GM12873 (cell line): ENCODE measurements at regions not wholly inside any gene's neighbourhood (a gene's known extent, or its start where the extent isn't known, plus 50 kb on each side); places are given as distances from the start of the nearest gene placed in this dataset.

ENCODE experiments used
- TF ChIP-seq, protein P1 (sequence below): IDR thresholded peaks from 2 replicates; pipeline ENCODE4 v1.5.1; 2012; ENCODE audit warnings: low read depth, mild to moderate bottlenecking, moderate library complexity, low read length, control low read depth; ENCODE audit not compliant: insufficient read depth; ENCODE audit errors: missing control alignments

DNA sequence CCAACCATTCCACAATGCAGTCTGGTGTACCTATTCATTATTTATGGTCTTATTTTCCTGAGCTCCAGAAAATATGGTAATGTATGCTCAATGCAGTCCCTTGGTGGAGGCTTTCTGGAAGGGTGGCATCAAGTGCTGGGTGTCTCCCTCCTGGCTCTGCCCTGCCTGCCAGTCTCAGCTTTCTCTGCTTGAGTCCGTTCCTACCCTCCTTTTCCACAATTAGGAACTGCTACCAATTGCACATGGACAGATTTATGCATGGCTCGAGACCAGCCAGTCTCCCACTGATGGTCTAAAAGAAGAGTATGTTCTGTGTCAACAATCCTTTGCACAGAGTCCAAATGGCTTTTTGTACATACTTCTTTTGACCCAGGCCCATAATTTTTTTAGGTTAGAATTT is 189.8 kb downstream of the TLE1 start:
- TF ChIP-seq, protein P1, sequence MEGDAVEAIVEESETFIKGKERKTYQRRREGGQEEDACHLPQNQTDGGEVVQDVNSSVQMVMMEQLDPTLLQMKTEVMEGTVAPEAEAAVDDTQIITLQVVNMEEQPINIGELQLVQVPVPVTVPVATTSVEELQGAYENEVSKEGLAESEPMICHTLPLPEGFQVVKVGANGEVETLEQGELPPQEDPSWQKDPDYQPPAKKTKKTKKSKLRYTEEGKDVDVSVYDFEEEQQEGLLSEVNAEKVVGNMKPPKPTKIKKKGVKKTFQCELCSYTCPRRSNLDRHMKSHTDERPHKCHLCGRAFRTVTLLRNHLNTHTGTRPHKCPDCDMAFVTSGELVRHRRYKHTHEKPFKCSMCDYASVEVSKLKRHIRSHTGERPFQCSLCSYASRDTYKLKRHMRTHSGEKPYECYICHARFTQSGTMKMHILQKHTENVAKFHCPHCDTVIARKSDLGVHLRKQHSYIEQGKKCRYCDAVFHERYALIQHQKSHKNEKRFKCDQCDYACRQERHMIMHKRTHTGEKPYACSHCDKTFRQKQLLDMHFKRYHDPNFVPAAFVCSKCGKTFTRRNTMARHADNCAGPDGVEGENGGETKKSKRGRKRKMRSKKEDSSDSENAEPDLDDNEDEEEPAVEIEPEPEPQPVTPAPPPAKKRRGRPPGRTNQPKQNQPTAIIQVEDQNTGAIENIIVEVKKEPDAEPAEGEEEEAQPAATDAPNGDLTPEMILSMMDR: no peak

DNA sequence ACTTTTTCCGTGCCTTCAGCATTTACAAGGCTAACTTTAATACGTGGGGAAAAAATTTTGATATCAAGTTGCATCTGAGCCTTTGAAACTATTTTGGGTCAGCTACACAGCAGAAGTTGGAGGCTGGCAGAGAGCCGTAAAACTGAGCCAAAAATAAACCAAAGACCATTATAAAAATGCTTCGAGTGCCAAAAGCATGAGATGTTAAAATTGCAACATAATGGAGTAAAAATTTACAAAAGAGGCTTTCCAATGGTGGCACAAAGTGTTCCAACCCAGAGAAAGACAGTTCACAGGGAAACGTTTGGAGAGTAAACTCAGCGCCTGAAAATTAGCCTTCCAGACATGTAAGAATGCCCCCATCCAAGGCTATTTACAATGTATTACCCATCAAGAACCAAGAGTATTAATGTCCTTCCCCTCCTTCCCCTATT is 190.3 kb downstream of the TLE1 start:
- TF ChIP-seq, protein P1: no peak

DNA sequence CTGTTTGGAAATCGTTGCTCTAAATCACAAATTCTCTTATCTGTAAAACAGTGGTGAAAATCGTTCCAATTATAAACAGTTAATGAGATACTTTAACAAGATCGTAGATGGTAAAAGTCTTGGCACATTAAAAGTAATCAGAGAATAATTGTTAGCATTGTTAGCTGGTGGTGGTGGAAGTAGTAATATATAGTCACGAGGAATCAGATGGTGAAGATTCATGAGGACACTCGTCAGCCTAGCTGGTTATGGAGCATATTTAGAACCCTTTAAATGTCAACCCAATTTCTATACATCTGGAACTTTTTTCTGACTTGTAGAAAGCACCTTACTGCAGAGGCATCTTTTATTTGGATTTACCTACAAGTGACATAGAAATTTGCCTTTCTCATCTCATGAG is 190.8 kb downstream of the TLE1 start:
- TF ChIP-seq, protein P1: no peak

DNA sequence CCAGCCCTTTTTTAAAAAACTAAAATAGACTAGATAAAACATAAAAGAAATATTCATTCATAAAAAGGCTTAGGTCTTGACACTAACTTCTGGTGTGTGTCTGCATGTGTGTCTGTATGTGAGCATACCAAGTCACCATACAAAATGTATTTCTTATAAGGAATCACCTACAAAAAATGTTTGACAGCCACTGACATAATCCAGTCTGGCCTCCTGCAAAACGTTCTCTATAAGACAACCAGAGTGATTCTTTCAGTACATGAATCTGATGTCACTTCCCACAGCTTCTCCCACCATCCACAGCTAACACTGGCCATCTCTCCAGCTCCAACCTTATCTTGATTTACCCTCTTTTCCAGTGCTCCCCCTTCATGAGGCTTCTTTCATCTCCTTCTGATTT is 192.3 kb downstream of the TLE1 start:
- TF ChIP-seq, protein P1: no peak

DNA sequence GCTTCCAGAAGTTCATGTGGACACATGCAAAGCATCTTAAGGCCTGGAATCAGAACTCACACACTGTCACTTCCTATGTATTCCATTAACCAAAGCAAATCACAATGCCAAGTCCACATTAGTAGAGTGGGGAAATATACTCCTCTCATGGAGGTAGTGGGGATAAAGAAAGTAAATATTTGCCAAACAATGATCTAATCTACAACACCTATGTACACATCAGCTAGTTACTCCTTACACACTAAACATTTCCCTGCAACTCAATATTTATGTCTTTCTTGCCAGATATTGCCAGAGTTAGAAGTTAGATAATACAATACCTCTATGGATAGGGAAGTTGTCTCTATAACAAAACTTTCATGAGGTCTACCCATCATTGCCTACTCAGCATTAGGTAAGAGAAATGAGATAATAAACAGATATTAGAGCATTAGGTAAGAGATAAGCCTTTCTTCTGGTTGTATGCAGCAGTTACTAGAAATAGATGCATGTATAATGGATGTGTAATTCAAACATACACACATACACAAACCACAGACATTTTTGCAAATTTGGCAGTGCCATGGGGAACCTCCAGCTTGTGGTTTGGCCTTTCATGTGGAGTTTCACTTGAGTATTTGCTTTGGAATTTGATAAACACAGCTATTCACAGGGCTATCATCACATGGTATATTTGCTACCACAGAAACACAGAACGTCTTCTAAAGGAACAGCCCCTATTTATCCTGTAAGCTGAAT is 196.5 kb downstream of the TLE1 start:
- TF ChIP-seq, protein P1: no peak

DNA sequence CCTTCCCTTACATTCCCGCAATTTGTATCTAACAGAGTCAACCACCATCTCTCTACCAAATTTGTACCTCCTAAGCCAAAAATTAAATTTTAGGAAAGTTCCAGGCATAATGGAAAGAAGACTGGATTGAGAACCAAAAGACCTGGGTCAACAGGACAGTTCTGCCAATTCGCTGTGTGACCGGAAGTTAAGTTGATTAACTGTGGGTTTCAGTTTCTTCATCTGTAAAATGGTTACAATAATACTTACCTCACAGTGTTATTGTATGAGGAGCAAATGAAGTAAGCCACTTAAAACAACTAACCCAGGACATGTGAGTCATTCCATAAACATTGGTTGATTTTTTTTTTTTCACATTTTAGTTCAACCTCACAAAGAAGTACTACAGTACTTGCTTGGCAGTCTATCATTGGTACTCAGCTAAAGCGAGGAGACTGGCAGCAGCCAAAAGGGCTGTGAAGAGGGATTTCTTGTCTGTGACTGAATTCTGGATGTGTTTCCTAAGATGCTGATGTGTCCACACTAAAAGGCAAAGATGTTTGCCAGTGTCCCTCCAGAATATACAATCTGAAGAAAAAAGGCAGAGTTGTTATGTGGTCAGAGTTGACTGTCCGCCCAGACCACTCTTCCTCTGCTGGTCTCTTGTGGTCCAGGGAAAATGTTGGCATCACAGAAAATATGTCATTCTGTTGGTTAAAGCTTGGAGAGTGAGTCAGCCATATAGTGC is 198.6 kb downstream of the TLE1 start:
- TF ChIP-seq, protein P1: no peak

DNA sequence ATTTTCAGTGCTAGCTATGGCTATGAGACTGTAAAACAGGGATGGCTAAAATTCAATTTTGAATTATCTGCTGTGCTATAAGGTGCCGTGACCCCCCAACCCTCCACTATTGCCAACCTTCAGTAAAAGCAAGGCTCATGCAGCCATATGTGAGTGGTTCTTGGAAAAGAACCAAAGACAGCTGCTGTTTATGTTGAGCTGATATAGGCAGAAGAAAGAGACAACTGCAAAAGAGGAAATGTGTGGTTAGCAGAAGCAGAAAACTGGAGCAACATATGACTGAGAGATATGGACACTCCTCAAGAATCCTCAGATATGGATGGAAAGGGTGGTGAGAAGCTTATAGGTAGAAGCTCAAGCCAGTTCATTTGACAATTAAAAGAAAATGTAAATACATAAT is 200.3 kb downstream of the TLE1 start:
- TF ChIP-seq, protein P1: no peak
